ENCODE measurements at regions not wholly inside any gene's neighbourhood (a gene's known extent, or its start where the extent isn't known, plus 50 kb on each side); places are given as distances from the start of the nearest gene placed in this dataset.

DNA sequence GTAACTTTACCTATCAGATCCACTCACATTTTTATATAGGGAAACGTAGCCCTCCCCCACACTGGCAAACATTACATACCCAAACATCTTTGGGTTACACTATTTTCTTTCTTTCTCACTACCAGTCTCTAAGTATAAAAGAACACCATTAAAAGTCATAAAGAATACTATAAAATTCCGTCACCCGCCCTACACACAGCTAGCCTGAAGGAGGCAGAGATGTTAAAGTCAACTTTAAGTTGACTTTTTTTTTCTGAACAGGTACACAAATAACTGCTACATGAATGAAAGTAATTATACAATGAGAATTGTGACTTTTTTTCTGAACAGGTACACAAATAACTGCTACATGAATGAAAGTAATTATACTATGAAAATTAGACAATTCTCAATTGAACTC lies 628.3 kb downstream of the NUP35 start:
- TF ChIP-seq, protein P1, sequence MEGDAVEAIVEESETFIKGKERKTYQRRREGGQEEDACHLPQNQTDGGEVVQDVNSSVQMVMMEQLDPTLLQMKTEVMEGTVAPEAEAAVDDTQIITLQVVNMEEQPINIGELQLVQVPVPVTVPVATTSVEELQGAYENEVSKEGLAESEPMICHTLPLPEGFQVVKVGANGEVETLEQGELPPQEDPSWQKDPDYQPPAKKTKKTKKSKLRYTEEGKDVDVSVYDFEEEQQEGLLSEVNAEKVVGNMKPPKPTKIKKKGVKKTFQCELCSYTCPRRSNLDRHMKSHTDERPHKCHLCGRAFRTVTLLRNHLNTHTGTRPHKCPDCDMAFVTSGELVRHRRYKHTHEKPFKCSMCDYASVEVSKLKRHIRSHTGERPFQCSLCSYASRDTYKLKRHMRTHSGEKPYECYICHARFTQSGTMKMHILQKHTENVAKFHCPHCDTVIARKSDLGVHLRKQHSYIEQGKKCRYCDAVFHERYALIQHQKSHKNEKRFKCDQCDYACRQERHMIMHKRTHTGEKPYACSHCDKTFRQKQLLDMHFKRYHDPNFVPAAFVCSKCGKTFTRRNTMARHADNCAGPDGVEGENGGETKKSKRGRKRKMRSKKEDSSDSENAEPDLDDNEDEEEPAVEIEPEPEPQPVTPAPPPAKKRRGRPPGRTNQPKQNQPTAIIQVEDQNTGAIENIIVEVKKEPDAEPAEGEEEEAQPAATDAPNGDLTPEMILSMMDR (IDR thresholded peaks at IDR 0.05), result no peak
- no peak for TF ChIP-seq POLR2A (IDR thresholded peaks at IDR 0.05)
- TF ChIP-seq POLR2AphosphoS5 (IDR thresholded peaks at IDR 0.05), result no peak
